HG03354 (cell line): ENCODE measurements at regions not wholly inside any gene's neighbourhood (a gene's known extent, or its start where the extent isn't known, plus 50 kb on each side); places are given as distances from the start of the nearest gene placed in this dataset.

Source experiments
- ATAC-seq: cut with Tn5 transposase; IDR thresholded peaks from one replicate; pipeline ENCODE4 v1.9.1; 2021; ENCODE audit warnings: mild to moderate bottlenecking; ENCODE audit not compliant: unreplicated experiment, poor library complexity, severe bottlenecking

- no peak for ATAC-seq
These were observed 825.6 kb downstream of the TBC1D22A start for GRCh38 chr22:47587861-47588577.

GRCh38 chr22:47587361-47587760, 824.9 kb downstream of the TBC1D22A start:
- ATAC-seq, result no peak

DNA sequence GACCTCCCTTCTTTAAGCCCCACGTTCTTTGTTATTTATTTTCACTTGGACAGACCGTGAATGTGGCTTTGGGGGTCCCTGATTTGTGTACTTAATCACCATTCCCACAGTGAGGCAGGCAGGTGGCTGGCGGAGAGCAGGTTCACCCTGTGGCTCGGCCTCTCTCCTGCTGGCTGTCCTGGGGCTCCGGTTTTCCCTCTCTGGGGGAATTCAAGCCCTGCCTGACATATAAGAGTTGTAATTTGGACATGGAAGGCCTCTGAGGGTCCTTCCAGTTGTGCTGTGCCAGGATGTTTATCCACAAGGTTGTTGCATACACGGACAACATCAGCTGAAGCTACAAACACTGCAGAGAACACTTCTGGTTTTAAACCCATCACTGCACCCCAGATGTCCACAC, 824.5 kb downstream of the TBC1D22A start:
- ATAC-seq, result no peak

DNA sequence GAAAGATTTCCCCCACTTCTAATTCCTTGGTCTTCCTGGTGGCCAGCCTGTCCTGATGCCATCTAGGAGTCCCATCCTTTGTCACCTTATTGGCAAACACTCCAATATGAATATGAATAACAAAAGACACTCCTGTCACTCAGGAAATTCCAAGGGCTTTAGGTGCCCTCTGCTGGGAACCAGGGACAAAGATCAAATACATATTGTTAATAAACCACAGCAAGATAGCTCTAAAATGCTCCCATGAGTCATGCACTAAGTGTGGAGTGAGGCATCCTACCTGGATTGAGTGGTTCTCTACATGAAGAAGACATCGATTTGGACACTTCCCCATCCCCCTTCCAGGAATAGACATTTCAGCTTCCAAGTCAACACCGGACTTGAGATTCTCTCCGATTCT, 823.6 kb downstream of the TBC1D22A start:
- no peak for ATAC-seq

- no peak for ATAC-seq
These were observed 821.6 kb downstream of the TBC1D22A start for GRCh38 chr22:47583959-47584562.

GRCh38 chr22:47582067-47582466, 819.6 kb downstream of the TBC1D22A start:
- ATAC-seq, result no peak

GRCh38 chr22:47580121-47580520, 817.7 kb downstream of the TBC1D22A start:
- ATAC-seq, result no peak

DNA sequence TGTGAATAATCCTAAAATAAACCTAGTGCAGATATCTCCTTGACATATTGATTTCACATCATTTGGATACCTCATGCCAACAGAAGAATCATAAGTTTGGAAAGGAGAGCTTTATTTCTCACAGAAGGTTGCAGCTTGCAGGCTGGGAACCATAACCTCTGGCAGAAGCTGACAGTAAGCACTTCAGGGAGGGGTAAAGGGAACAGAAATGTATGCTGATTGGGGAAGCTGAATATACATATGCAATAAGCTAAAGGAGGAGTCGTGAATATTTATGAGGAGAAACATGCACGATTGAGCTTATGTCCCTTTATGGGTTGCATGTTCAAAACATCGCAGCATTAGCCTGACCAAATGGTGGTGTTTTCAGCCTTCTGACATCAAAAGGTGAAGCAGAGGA, 814.5 kb downstream of the TBC1D22A start:
- no peak for ATAC-seq

DNA sequence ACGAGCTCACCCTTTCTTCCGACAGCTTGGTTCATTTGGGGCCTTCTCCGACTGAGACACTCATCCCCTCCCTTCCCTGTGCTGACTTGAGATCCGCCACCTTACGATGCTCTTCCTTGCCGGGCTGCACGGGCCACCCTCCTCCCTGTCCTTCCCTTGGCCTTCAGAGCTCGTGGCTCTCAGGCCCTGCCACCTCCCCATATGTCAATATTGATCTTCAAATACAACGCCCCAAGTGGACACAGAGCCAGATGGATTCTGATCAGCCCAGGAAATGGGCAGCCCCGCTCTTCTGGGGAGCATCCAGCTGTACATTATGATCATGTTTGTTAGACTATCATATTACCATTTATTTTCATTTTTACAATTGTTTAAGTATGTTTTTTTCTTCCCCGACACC, 812.8 kb downstream of the TBC1D22A start:
- no peak for ATAC-seq

- ATAC-seq, result no peak
These were observed 812.1 kb downstream of the TBC1D22A start for GRCh38 chr22:47574556-47574955.

DNA sequence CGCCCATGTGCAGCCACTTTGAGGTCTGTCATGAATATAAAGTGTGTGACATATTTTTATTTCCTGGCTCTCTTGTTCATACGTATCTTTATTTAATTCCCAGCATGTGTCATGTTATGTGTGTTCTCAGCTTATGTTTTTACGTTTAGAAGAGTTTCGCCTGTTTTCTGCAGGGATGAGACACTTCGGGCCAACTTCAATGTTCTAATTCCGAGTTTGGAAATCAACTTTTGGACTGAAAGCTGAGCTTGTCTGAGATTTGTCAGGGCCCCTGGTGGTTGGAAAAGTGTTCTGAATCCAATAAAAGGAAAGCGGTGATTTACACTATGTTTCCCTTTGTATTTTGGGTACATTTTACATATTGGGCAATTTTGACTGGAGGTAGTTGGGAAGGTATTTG, 810.7 kb downstream of the TBC1D22A start:
- no peak for ATAC-seq

GRCh38 chr22:47572443-47572842, 810.0 kb downstream of the TBC1D22A start:
- no peak for ATAC-seq

DNA sequence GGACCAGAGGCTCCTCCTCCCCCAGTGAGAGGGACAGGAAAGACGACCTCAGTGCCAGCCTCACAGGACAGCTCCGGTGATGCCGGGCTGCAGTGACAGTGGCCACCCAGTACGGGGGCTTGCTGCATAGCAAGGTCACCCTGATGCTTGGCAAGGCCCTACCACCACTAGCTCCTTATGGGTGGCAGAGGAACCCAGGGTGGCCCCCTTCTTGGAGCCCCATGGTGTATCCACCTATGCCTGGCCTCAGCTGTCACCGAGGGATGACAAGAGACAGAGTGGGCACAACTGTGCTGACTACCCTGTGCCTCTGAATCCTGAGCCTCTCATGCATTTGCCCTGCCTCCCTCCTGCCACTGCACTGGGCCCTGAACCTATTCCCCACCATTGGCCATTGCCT, 809.2 kb downstream of the TBC1D22A start:
- no peak for ATAC-seq

DNA sequence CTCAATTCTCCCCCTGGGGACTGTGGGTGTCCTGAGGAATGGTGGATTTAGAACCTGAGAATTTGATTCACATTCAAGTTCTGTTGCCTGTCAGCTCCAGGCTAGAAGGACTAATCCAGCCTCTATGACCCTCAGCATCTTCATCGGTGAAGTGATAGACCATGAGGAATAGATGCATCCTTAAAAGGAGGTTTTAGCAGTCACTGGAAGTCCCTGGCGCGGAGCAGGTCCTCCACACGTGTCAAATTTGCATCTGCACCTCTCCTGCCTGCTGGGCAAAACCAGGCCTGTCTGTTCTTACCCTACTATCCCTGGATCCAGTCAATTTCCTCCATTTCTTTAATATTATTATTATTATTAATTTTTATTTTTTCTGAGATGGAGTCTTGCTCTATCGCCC, 808.4 kb downstream of the TBC1D22A start:
- ATAC-seq, result no peak

GRCh38 chr22:47570300-47570685, 807.8 kb downstream of the TBC1D22A start:
- no peak for ATAC-seq

- ATAC-seq, result no peak
These were observed 807.2 kb downstream of the TBC1D22A start for GRCh38 chr22:47569389-47570299.

- ATAC-seq, result no peak
These were observed 806.2 kb downstream of the TBC1D22A start for GRCh38 chr22:47568700-47569099.

DNA sequence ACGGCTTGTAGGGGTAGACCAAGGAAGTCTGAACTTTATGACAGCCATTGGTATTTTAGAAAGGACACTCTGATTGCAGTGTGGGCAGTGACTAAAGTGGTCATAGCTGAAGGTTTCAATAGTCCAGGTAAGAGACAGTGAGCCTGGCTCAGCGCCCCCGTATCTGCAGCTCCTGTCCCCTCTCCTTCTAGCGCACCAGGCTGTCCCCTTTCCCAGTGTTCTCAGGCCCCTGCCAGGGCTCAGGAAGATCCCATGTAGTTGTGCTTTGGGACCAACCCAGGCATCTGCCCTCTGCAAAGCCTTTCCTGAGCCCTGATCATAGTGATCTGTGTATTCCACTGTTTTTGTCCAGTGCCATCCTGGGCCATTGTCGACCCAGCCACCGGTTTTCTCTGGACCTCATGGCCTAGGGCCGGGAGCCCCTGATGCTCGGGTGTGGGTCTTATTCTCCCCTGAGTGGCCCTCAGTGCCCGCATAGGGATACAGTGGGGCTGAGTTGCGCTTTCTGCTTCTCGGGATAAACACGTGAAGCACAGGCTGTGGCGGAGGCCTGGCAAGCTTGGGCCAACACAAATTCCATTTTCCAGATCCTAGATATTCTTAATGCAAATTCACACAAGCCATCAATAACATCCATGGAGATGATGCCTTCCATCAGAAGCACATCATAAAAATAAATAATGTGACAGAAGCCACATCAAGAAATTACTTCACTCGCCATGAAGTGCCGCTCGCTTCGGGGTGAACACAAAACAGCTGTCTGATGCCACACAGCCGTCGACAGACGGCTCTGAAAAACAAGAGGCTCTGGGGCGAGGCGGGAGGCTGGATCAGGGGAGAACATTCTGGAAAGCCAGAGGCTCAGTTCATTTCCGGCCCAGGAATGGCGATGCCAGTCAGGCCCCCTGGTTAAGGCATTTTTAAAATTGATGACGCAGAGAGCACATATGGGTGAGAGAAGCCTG, 805.0 kb downstream of the TBC1D22A start:
- ATAC-seq, result no peak

DNA sequence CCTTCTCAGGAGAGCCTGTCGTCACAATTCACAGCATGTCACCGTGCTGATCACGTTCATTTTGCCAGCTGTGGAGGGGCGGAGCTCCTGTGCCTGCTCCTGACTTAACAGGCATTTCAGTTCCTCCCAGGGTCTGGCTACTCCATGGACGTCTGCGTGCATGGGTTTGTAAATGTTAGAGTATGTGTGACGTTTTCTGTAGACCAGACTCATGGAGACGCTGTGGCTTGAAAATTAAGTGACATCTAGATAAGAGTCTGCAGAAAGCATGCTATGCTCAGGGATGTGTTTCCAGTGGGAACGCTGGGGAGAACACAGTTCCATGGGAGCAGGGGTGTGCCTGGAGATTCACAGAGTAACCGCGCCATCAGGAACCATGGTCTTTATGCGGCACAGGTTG, 804.0 kb downstream of the TBC1D22A start:
- ATAC-seq, result no peak

DNA sequence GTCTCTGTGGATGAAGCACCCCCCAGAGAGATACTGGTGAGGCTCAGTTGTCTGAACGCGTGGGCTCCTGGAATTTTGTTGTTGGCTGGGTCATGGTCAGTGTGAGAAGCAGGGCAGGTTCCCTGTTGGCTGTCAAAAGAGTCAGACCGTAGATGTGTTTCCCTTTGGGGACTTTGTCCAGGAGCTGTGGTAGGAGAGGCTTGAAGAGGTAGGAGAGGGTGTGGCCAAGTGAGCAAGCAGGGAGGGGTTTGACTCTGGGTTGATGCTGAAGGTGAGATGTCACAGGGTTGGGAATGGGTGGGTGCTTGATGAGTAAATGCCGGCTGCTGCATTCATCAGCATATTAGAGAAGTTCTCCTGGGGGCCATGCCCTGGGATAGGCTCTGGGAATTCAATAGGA, 803.2 kb downstream of the TBC1D22A start:
- ATAC-seq, result no peak
